ENCODE measurements at regions not wholly inside any gene's neighbourhood (a gene's known extent, or its start where the extent isn't known, plus 50 kb on each side); places are given as distances from the start of the nearest gene placed in this dataset.

DNA sequence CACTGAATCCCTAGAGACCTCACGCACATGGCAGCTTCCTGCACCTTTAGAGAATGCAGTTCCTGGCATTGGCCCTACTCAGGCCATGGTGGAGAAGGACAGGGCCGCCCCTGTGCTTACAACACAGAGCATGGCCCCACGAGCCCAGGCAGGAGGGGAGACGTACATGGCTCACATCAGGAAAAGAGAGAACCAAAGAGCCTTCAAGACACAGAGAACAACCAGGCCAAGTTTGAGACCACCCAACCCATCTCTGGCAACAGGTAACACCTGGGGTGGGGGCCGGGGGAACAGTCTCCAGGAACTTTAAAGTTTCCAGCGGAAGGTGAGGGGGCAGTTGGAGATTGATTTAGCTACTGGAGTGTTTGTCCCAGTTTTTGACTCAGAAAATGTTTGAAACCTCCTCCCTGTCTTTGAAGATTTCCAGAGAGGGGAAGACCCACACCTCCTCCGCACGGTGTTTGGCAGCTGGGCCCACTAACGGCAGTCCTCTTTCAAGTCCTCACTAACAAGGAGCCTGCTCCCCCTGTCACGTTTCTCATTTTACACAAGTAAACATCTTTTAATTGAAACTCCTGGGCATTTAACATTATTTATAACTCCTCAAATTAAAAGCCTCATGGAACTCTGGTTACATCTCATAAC lies 1423.8 kb downstream of the TBC1D22A start:
- TF ChIP-seq, protein P1, sequence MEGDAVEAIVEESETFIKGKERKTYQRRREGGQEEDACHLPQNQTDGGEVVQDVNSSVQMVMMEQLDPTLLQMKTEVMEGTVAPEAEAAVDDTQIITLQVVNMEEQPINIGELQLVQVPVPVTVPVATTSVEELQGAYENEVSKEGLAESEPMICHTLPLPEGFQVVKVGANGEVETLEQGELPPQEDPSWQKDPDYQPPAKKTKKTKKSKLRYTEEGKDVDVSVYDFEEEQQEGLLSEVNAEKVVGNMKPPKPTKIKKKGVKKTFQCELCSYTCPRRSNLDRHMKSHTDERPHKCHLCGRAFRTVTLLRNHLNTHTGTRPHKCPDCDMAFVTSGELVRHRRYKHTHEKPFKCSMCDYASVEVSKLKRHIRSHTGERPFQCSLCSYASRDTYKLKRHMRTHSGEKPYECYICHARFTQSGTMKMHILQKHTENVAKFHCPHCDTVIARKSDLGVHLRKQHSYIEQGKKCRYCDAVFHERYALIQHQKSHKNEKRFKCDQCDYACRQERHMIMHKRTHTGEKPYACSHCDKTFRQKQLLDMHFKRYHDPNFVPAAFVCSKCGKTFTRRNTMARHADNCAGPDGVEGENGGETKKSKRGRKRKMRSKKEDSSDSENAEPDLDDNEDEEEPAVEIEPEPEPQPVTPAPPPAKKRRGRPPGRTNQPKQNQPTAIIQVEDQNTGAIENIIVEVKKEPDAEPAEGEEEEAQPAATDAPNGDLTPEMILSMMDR (conservative IDR thresholded peaks at IDR 0.05; ENCODE audit: low read depth, low read length) = no peak
- no peak for TF ChIP-seq RAD21 (IDR thresholded peaks at IDR 0.05; ENCODE audit: low read length)
- TF ChIP-seq, protein P2, sequence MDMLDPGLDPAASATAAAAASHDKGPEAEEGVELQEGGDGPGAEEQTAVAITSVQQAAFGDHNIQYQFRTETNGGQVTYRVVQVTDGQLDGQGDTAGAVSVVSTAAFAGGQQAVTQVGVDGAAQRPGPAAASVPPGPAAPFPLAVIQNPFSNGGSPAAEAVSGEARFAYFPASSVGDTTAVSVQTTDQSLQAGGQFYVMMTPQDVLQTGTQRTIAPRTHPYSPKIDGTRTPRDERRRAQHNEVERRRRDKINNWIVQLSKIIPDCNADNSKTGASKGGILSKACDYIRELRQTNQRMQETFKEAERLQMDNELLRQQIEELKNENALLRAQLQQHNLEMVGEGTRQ (IDR thresholded peaks at IDR 0.05; ENCODE audit: low read depth, low read length) = no peak
- TF ChIP-seq POLR2A (IDR thresholded peaks at IDR 0.05; ENCODE audit: low read depth, low read length) = no peak
- no peak for TF ChIP-seq RCOR1 (IDR thresholded peaks at IDR 0.05; ENCODE audit: insufficient replicate concordance, low read length)
- TF ChIP-seq MAFK (IDR thresholded peaks at IDR 0.05; ENCODE audit: low read depth, low read length) = no peak
- no peak for TF ChIP-seq RFX5 (IDR thresholded peaks at IDR 0.05; ENCODE audit: low read depth, low read length)
- no peak for TF ChIP-seq MXI1 (IDR thresholded peaks at IDR 0.05; ENCODE audit: borderline replicate concordance, low read depth, low read length)
- no peak for TF ChIP-seq MAZ (IDR thresholded peaks at IDR 0.05; ENCODE audit: borderline replicate concordance, low read depth, low read length)
- TF ChIP-seq CHD1 (IDR thresholded peaks at IDR 0.05; ENCODE audit: low read depth, low read length) = no peak
- no peak for TF ChIP-seq NFE2L2 (IDR thresholded peaks at IDR 0.05; ENCODE audit: low read depth, low read length)
- no peak for TF ChIP-seq BHLHE40 (IDR thresholded peaks at IDR 0.05; ENCODE audit: low read depth, low read length)

Data from IMR-90 (cell line).